ENCODE measurements at regions not wholly inside any gene's neighbourhood (a gene's known extent, or its start where the extent isn't known, plus 50 kb on each side); places are given as distances from the start of the nearest gene placed in this dataset.

- H3K9me3 Mint-ChIP-seq, result no peaks in the 10 kb centered on the region
- no peaks in the 10 kb centered on the region for H3K36me3 Mint-ChIP-seq (ENCODE audit: low read depth)
- peaks cover 21% of the 10 kb centered on the region for H3K27me3 Mint-ChIP-seq
- H3K4me3 Mint-ChIP-seq, result no peak overlapping the region
- no peaks in the 10 kb centered on the region for H3K4me1 Mint-ChIP-seq
- ATAC-seq (replicated peaks), result no peak
- no peak overlapping the region for H3K27ac Mint-ChIP-seq
Observed at GRCh38 chr13:22735011-22735995, 445.5 kb upstream of the SGCG start.

GRCh38 chr13:22736084-22736767 lies 444.6 kb upstream of the SGCG start:
- Mint-ChIP-seq H3K36me3 (ENCODE audit: low read depth) (no peaks in the 10 kb centered on the region), H3K27me3 (peaks cover 24% of the 10 kb centered on the region), H3K4me1 (no peaks in the 10 kb centered on the region), H3K27ac (no peak overlapping the region), H3K9me3 (peaks cover 3% of the 10 kb centered on the region), H3K4me3 (no peak overlapping the region)
- ATAC-seq (replicated peaks), result no peak

GRCh38 chr13:22736768-22737092 lies 444.0 kb upstream of the SGCG start:
- H3K27ac Mint-ChIP-seq, result no peak overlapping the region
- no peak overlapping the region for H3K4me3 Mint-ChIP-seq
- peaks cover 24% of the 10 kb centered on the region for H3K27me3 Mint-ChIP-seq
- H3K9me3 Mint-ChIP-seq, result peaks cover 3% of the 10 kb centered on the region
- no peaks in the 10 kb centered on the region for H3K4me1 Mint-ChIP-seq
- ATAC-seq (replicated peaks), result no peak
- no peaks in the 10 kb centered on the region for H3K36me3 Mint-ChIP-seq (ENCODE audit: low read depth)

- Mint-ChIP-seq H3K27me3 (peaks cover 21% of the 10 kb centered on the region), H3K36me3 (ENCODE audit: low read depth) (no peaks in the 10 kb centered on the region), H3K9me3 (peaks cover 3% of the 10 kb centered on the region), H3K4me3 (no peak overlapping the region), H3K27ac (no peak overlapping the region), H3K4me1 (no peaks in the 10 kb centered on the region)
- no peak for ATAC-seq (replicated peaks)
Observed at GRCh38 chr13:22738357-22738756, 442.4 kb upstream of the SGCG start.

GRCh38 chr13:22740264-22740663 lies 440.5 kb upstream of the SGCG start:
- H3K4me1 Mint-ChIP-seq, result no peaks in the 10 kb centered on the region
- H3K4me3 Mint-ChIP-seq, result no peak overlapping the region
- no peak for ATAC-seq (replicated peaks)
- peaks cover 3% of the 10 kb centered on the region for H3K9me3 Mint-ChIP-seq
- peaks cover 12% of the 10 kb centered on the region for H3K27me3 Mint-ChIP-seq
- no peaks in the 10 kb centered on the region for H3K36me3 Mint-ChIP-seq (ENCODE audit: low read depth)
- no peak overlapping the region for H3K27ac Mint-ChIP-seq

GRCh38 chr13:22744688-22745452 lies 435.9 kb upstream of the SGCG start:
- Mint-ChIP-seq H3K9me3 (peaks cover 3% of the 10 kb centered on the region), H3K36me3 (ENCODE audit: low read depth) (no peaks in the 10 kb centered on the region), H3K4me1 (no peaks in the 10 kb centered on the region), H3K27ac (no peak overlapping the region), H3K27me3 (peaks cover 3% of the 10 kb centered on the region), H3K4me3 (no peak overlapping the region)
- ATAC-seq (replicated peaks), result no peak

GRCh38 chr13:22748866-22749577 lies 431.8 kb upstream of the SGCG start:
- Mint-ChIP-seq H3K4me1 (no peaks in the 10 kb centered on the region), H3K4me3 (no peak overlapping the region), H3K9me3 (peaks cover 5% of the 10 kb centered on the region), H3K27me3 (no peaks in the 10 kb centered on the region), H3K36me3 (ENCODE audit: low read depth) (no peaks in the 10 kb centered on the region), H3K27ac (no peak overlapping the region)
- ATAC-seq (replicated peaks), result no peak

GRCh38 chr13:22749626-22750025 lies 431.2 kb upstream of the SGCG start:
- Mint-ChIP-seq H3K4me1 (no peaks in the 10 kb centered on the region), H3K4me3 (no peak overlapping the region), H3K36me3 (ENCODE audit: low read depth) (no peaks in the 10 kb centered on the region), H3K27me3 (no peaks in the 10 kb centered on the region), H3K9me3 (peaks cover 5% of the 10 kb centered on the region), H3K27ac (no peak overlapping the region)
- ATAC-seq (replicated peaks), result no peak

GRCh38 chr13:22757530-22758120 lies 423.2 kb upstream of the SGCG start:
- Mint-ChIP-seq H3K9me3 (peaks cover 5% of the 10 kb centered on the region), H3K4me3 (no peak overlapping the region), H3K36me3 (ENCODE audit: low read depth) (no peaks in the 10 kb centered on the region), H3K27me3 (no peaks in the 10 kb centered on the region), H3K4me1 (no peaks in the 10 kb centered on the region), H3K27ac (no peak overlapping the region)
- ATAC-seq (replicated peaks), result no peak

GRCh38 chr13:22758245-22758644 lies 422.5 kb upstream of the SGCG start:
- ATAC-seq (replicated peaks), result no peak
- Mint-ChIP-seq H3K36me3 (ENCODE audit: low read depth) (no peaks in the 10 kb centered on the region), H3K4me1 (no peaks in the 10 kb centered on the region), H3K27ac (no peak overlapping the region), H3K9me3 (peaks cover 5% of the 10 kb centered on the region), H3K4me3 (no peak overlapping the region), H3K27me3 (no peaks in the 10 kb centered on the region)

- Mint-ChIP-seq H3K27me3 (no peaks in the 10 kb centered on the region), H3K4me3 (no peak overlapping the region), H3K4me1 (no peaks in the 10 kb centered on the region), H3K9me3 (no peaks in the 10 kb centered on the region), H3K27ac (no peak overlapping the region), H3K36me3 (ENCODE audit: low read depth) (no peaks in the 10 kb centered on the region)
- no peak for ATAC-seq (replicated peaks)
Observed at GRCh38 chr13:22761709-22762108, 419.1 kb upstream of the SGCG start.

GRCh38 chr13:22765547-22765946 lies 415.2 kb upstream of the SGCG start:
- Mint-ChIP-seq H3K27ac (no peak overlapping the region), H3K9me3 (no peaks in the 10 kb centered on the region), H3K36me3 (ENCODE audit: low read depth) (no peaks in the 10 kb centered on the region), H3K27me3 (no peaks in the 10 kb centered on the region), H3K4me3 (no peak overlapping the region), H3K4me1 (no peaks in the 10 kb centered on the region)
- ATAC-seq (replicated peaks), result no peak

GRCh38 chr13:22770891-22771290 lies 409.9 kb upstream of the SGCG start:
- H3K36me3 Mint-ChIP-seq (ENCODE audit: low read depth), result no peaks in the 10 kb centered on the region
- H3K4me3 Mint-ChIP-seq, result no peak overlapping the region
- peaks cover 15% of the 10 kb centered on the region for H3K27me3 Mint-ChIP-seq
- H3K27ac Mint-ChIP-seq, result no peak overlapping the region
- peaks cover 3% of the 10 kb centered on the region for H3K9me3 Mint-ChIP-seq
- H3K4me1 Mint-ChIP-seq, result no peaks in the 10 kb centered on the region
- no peak for ATAC-seq (replicated peaks)

GRCh38 chr13:22773465-22773864 lies 407.3 kb upstream of the SGCG start:
- Mint-ChIP-seq H3K4me3 (no peak overlapping the region), H3K9me3 (peaks cover 9% of the 10 kb centered on the region), H3K27me3 (peaks cover 22% of the 10 kb centered on the region), H3K27ac (no peak overlapping the region), H3K4me1 (no peaks in the 10 kb centered on the region), H3K36me3 (ENCODE audit: low read depth) (no peaks in the 10 kb centered on the region)
- no peak for ATAC-seq (replicated peaks)
